Lower lobe of right lung (tissue), 2 donors: ENCODE measurements at regions not wholly inside any gene's neighbourhood (a gene's known extent, or its start where the extent isn't known, plus 50 kb on each side); places are given as distances from the start of the nearest gene placed in this dataset.

Experiments
- ATAC-seq, 2 donors: fragments of 200-7000 bp; cut with Tn5 transposase; one replicate each; pipeline ENCODE4 v1.9.1; 2020 to 2022; ENCODE audit warnings: mild to moderate bottlenecking in 2 of 2, moderate library complexity in 2 of 2
- DNase-seq: peaks from one replicate; pipeline ENCODE4 v3.0.0-alpha.2; 2020
- H3K27ac ChIP-seq: fragments of 200-600 bp; one replicate; pipeline ENCODE4 v1.8.0; 2022
- H3K27me3 ChIP-seq: fragments of 200-600 bp; one replicate; pipeline ENCODE4 v1.8.0; 2022; ENCODE audit warnings: low read depth
- H3K36me3 ChIP-seq: fragments of 200-600 bp; one replicate; pipeline ENCODE4 v1.8.0; 2022; ENCODE audit warnings: mild to moderate bottlenecking
- H3K4me1 ChIP-seq: fragments of 200-600 bp; one replicate; pipeline ENCODE4 v1.8.0; 2022
- H3K4me3 ChIP-seq: fragments of 200-600 bp; one replicate; pipeline ENCODE4 v1.8.0; 2022; ENCODE audit warnings: mild to moderate bottlenecking
- H3K9me3 ChIP-seq: fragments of 200-600 bp; one replicate; pipeline ENCODE4 v1.8.0; 2022
- CTCF ChIP-seq: fragments of 200-600 bp; IDR thresholded peaks from one replicate; pipeline ENCODE4 v1.8.0; 2022; ENCODE audit warnings: antibody characterized with exemption, mild to moderate bottlenecking
- intact Hi-C: fragments of 100-400 bp; cut with DNase I; formaldehyde crosslinking; loops from one replicate; pipeline ENCODE4 v1.11.0; 2022
- donor health status: DM: no; HTN: yes; CAD: no; lungs with severe emphysema.

- TF ChIP-seq CTCF: no peak
- H3K27me3 ChIP-seq: no peaks in the 10 kb centered on the region
- H3K4me3 ChIP-seq: no peak overlapping the region
- no peak overlapping the region for H3K27ac ChIP-seq
- H3K9me3 ChIP-seq: no peaks in the 10 kb centered on the region
- ATAC-seq: no peak
- no peaks in the 10 kb centered on the region for H3K36me3 ChIP-seq
- DNase-seq: no peak
- intact Hi-C loops: no loop called here
- H3K4me1 ChIP-seq: peaks cover 7% of the 10 kb centered on the region
Measured at GRCh38 chr6:56897789-56898529, 56.9 kb upstream of the BEND6 start.

GRCh38 chr6:56891754-56892153 is 63.2 kb upstream of the BEND6 start:
- Histone ChIP-seq H3K27me3 (no peaks in the 10 kb centered on the region), H3K4me3 (no peak overlapping the region), H3K9me3 (no peaks in the 10 kb centered on the region), H3K4me1 (no peaks in the 10 kb centered on the region), H3K36me3 (no peaks in the 10 kb centered on the region), H3K27ac (no peak overlapping the region)
- intact Hi-C loops: no loop called here
- ATAC-seq (no peak), DNase-seq (no peak)
- no peak for TF ChIP-seq CTCF

- no peaks in the 10 kb centered on the region for H3K9me3 ChIP-seq
- no peak overlapping the region for H3K27ac ChIP-seq
- DNase-seq (no peak), ATAC-seq (peak; percentile 44 to 47)
- intact Hi-C loops: no loop called here
- TF ChIP-seq CTCF: no peak
- no peak overlapping the region for H3K4me3 ChIP-seq
- H3K36me3 ChIP-seq: no peaks in the 10 kb centered on the region
- no peaks in the 10 kb centered on the region for H3K27me3 ChIP-seq
- no peaks in the 10 kb centered on the region for H3K4me1 ChIP-seq
Measured at GRCh38 chr6:56890683-56891429, 64.1 kb upstream of the BEND6 start.

GRCh38 chr6:56890066-56890465 is 64.8 kb upstream of the BEND6 start:
- Histone ChIP-seq H3K4me1 (no peaks in the 10 kb centered on the region), H3K27ac (no peak overlapping the region), H3K4me3 (no peak overlapping the region), H3K36me3 (no peaks in the 10 kb centered on the region), H3K9me3 (no peaks in the 10 kb centered on the region), H3K27me3 (no peaks in the 10 kb centered on the region)
- no peak for DNase-seq
- intact Hi-C loops: no loop called here
- ATAC-seq: no peak
- no peak for TF ChIP-seq CTCF

- DNase-seq (no peak), ATAC-seq (no peak)
- no peak for TF ChIP-seq CTCF
- intact Hi-C loops: no loop called here
- Histone ChIP-seq H3K4me1 (no peaks in the 10 kb centered on the region), H3K27ac (no peak overlapping the region), H3K9me3 (no peaks in the 10 kb centered on the region), H3K4me3 (no peak overlapping the region), H3K36me3 (no peaks in the 10 kb centered on the region), H3K27me3 (no peaks in the 10 kb centered on the region)
Measured at GRCh38 chr6:56889492-56889891, 65.4 kb upstream of the BEND6 start.
